GM10248 (cell line): ENCODE measurements at regions not wholly inside any gene's neighbourhood (a gene's known extent, or its start where the extent isn't known, plus 50 kb on each side); places are given as distances from the start of the nearest gene placed in this dataset.

Experiments
- CTCF ChIA-PET: fragments of 300-600 bp; sonication (Branson Sonifier 250); formaldehyde crosslinking; extraction: SDS; loops from one replicate; lab custom pipeline; 2021; ENCODE audit warnings: antibody characterized with exemption; lab: Yijun Ruan, JAX
- POLR2A ChIA-PET: fragments of 350-650 bp; sonication (Branson Sonifier 250); formaldehyde crosslinking; extraction: SDS; loops from one replicate; lab custom pipeline; 2020; ENCODE audit warnings: antibody characterized with exemption; lab: Yijun Ruan, JAX
- DNase-seq: peaks from one replicate; pipeline ENCODE4 v3.0.0; 2012; ENCODE audit errors: extremely low spot score
- TF ChIP-seq, protein P1 (sequence below): IDR thresholded peaks from 2 replicates; pipeline ENCODE4 v1.5.1; 2012; ENCODE audit warnings: mild to moderate bottlenecking, low read depth; ENCODE audit errors: extremely low read depth, missing control alignments, control extremely low read depth

DNA sequence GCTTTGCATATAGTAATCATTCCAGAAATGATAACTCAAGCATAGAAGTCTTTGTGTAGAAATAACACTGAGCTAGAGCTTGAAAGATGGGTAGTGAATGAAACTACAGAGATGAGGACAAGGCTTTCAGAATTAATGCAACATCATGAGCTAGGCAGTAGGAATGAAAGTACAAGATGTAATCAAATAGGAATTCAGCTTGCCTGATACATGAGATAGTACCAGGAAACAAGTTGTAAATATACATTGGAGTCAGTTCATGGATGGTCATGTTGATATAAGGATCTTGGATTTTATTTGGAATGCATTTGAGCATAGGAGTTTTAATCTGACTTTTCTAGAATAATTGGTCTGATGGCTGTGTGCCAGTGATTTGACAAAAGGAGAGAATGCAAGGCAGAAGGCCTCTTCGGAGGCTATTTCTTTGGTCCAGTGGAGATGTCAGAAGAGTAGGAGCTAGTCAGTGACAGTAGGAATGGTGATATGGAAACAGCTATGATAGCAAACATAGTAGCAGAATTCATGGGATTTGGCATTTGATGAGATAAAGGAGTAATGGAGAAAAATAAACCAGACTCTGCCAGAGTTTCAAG, 206.4 kb upstream of the PACRGL start:
- POLR2A ChIA-PET: no interaction called here
- CTCF ChIA-PET: no interaction called here
- TF ChIP-seq, protein P1, sequence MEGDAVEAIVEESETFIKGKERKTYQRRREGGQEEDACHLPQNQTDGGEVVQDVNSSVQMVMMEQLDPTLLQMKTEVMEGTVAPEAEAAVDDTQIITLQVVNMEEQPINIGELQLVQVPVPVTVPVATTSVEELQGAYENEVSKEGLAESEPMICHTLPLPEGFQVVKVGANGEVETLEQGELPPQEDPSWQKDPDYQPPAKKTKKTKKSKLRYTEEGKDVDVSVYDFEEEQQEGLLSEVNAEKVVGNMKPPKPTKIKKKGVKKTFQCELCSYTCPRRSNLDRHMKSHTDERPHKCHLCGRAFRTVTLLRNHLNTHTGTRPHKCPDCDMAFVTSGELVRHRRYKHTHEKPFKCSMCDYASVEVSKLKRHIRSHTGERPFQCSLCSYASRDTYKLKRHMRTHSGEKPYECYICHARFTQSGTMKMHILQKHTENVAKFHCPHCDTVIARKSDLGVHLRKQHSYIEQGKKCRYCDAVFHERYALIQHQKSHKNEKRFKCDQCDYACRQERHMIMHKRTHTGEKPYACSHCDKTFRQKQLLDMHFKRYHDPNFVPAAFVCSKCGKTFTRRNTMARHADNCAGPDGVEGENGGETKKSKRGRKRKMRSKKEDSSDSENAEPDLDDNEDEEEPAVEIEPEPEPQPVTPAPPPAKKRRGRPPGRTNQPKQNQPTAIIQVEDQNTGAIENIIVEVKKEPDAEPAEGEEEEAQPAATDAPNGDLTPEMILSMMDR: no peak
- no peak for DNase-seq

DNA sequence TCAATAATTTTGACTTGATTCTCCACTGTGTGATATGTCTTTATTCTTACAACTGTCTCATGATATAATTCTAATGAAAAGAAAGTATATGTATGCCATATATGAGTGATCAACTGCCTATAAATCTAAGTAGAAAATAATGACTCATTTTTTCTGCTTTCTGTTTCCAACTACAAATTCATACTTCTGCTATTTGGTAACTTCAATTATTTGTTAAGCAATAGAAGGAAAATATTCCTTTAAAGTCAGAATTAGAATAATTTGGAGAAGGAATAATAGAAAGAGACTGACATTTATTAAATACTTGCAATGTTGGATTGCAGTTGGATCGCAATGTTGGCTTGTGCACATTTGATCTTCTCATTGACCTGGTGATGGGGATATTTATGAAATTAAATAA, 204.2 kb upstream of the PACRGL start:
- no peak for DNase-seq
- TF ChIP-seq, protein P1: no peak
- CTCF ChIA-PET: interaction anchor here (0.9 kb wide), 1 partner anchor 16 kb away, joined by 3 read pairs; no protein-coding TSS in a partner anchor
- POLR2A ChIA-PET: no interaction called here

DNA sequence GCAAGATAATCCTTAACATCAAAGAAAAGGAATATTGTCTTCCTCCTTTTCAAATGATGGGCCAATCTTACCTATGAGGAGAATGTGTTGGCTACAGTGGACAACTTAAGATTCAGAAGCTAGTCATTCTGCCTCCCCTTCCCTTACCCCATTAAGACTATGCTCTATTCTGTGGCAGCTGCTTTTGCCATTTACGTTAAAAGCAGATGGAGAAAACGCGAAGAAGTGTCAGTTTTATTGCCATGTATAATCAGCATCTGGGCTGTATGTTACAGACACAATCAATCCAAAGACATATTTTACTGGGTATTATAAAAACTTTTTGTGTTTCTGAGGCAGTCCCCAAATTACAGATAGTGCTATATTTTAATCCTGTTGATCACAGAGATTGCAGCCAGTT, 196.1 kb upstream of the PACRGL start:
- POLR2A ChIA-PET: no interaction called here
- no peak for DNase-seq
- TF ChIP-seq, protein P1: no peak
- CTCF ChIA-PET: interaction anchor here (1.7 kb wide), 1 partner anchor 9 kb away, joined by 4 read pairs; no protein-coding TSS in a partner anchor

DNA sequence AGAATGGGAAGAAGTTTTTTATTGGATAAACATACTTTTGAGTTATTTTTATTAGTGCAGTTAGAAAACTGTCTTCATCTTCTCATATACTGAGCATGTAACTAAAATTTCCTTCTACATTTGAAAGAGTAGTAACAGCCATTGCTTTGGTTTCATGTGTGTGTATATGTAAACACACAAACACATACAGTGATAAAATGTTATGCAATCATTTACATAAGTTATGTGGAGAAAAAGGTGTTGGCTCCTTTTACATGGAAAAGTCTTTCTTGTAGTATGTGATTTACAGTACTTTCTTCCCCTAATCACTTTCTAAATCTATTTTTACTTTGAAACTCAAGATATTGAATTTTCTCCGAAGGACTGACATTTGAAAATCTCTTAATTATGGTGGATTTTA, 194.3 kb upstream of the PACRGL start:
- POLR2A ChIA-PET: no interaction called here
- TF ChIP-seq, protein P1: no peak
- no peak for DNase-seq
- CTCF ChIA-PET: interaction anchor here (1.4 kb wide), 2 partner anchors 8 to 34 kb away, joined by 3 read pairs; no protein-coding TSS in a partner anchor

DNA sequence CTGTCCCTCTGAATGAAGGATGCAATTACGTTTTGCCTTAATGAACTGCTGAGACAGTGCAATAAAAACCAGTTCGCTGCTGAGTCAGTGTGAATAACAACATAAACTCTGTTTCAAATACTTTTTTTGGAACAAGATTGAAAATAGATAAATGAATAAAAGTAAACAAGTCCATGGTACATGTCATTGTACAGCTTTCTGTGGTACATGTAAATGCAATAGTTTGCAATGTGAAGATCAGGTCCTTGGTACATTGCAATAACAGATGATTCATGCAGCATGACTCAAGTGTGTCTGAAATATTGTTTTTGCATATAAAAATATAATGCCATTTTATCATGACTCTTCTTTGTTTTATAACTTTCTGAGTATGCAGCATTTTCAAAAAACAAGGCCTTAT, 193.4 kb upstream of the PACRGL start:
- CTCF ChIA-PET: no interaction called here
- TF ChIP-seq, protein P1: no peak
- POLR2A ChIA-PET: no interaction called here
- DNase-seq: no peak

DNA sequence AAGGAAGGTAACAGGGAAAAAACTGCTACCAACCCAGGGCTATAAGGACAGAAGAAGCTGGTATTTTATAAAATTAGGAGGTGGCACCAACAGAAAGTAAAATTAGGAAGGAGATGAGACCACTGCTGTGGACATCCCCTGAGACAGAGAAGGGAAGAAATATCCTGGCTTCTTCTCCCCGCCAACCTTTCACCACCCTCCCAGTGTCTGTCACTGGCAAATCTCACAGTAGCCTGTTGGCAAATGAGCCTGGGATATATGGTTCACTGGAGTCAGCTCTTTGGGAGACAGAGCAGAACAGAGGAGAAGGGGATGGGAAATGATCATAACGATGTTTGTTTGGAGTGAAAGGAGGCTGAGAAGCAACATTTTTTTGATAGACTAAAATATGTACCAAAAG, 190.9 kb upstream of the PACRGL start:
- ChIA-PET CTCF (no interaction called here), POLR2A (no interaction called here)
- TF ChIP-seq, protein P1: no peak
- no peak for DNase-seq
